GM18505 (cell line): ENCODE measurements at regions not wholly inside any gene's neighbourhood (a gene's known extent, or its start where the extent isn't known, plus 50 kb on each side); places are given as distances from the start of the nearest gene placed in this dataset.
A peak's percentile ranks its signal among the peaks of the same experiment; 100 is the strongest.
"Not testable (repeated sequence)": the region's sequence is repeated elsewhere in the genome, so short reads cannot be mapped to it uniquely, and the experiment has no call there.

ENCODE experiments used
- ATAC-seq: cut with Tn5 transposase; IDR thresholded peaks from one replicate; pipeline ENCODE4 v1.9.1; 2021; ENCODE audit not compliant: unreplicated experiment
- POLR2A ChIP-seq: IDR thresholded peaks from 4 replicates; pipeline ENCODE4 v1.6.1; 2011; ENCODE audit warnings: borderline replicate concordance; ENCODE audit not compliant: insufficient read depth, insufficient read length; ENCODE audit errors: extremely low read depth

DNA sequence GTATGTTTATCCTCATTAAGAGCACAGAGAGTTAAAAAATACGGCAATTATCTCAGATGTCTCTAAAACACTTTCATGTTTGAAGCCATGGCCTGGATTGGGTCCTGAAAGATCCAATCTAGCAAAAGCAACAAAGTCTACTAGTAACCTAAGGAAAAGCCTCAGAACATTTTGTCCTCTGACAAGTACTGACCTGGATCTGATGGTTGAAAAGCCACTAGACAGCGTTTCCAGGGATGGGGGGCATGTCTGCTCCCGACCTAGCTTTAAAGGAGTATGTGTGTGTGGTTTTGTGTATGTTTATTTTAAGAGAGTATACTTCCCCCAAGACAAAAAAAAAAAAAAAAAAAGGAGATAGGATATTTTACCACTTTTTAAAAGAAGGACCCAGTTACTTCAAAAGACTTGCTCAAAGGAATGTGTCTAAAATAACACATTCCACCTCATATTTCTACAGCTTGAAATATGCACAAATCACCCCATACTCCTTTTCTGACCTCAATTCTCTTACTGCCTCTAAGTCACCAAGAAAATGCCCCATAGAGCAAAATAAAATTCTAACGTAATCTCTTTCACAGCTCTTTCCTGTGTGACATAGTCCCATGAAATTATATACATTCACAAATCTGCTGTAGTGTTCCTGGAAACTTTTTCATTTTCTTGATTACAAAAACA, 189.0 kb upstream of the TTC29 start:
- no peak for TF ChIP-seq POLR2A
- ATAC-seq, result no peak

- no peak for ATAC-seq
- TF ChIP-seq POLR2A, result no peak
Observed at GRCh38 chr4:147136310-147136709, 190.6 kb upstream of the TTC29 start.

- ATAC-seq, result no peak
Observed at GRCh38 chr4:147136751-147137150, 191.1 kb upstream of the TTC29 start.

DNA sequence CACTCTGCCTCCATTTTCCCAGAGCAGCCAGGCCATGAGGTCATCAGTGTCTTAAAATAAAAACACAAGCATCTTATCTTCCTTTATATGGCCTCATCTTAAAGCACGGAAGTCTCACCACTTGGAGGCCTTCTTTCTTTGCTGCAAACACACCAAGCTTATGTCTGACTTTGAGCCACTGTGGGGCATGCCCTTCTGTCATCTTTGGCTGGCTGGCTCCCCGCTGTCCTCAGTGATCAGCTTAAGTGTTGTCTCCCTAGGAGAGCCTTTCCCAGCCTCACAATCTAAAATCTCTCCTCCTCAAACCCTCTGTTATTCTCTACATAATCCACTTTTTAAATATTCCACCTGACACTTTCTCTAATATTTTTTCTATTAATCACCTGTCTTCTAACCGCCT, 191.6 kb upstream of the TTC29 start:
- TF ChIP-seq POLR2A, result no peak

More at GRCh38 chr4:147136751-147137150, 191.1 kb upstream of the TTC29 start:
- no peak for TF ChIP-seq POLR2A

GRCh38 chr4:147138171-147138570, 192.5 kb upstream of the TTC29 start:
- no peak for ATAC-seq
- TF ChIP-seq POLR2A, result no peak

More for the DNA sequence above, 191.6 kb upstream of the TTC29 start:
- no peak for ATAC-seq

GRCh38 chr4:147139455-147140198, 194.0 kb upstream of the TTC29 start:
- TF ChIP-seq POLR2A, result no peak

DNA sequence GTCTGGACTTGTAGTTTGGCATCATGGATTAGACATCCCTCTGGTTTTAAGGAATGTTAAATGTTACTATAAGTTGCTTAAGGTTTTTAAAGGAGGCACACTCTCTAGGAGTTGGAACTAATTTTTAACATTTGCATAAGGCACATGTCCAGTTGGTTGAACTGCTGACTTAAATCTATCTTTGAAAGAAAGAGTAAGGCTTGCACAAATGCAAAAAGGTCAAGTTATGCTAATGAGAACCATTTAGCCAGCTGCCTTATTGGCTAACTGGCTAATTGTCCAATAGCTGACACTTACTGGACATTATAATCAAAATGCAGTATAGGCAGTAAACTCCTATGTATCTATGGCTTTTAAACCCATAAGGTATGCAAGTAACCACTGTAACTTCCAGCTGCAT, 206.1 kb upstream of the TTC29 start:
- no peak for TF ChIP-seq POLR2A
- ATAC-seq, result no peak

More at GRCh38 chr4:147139455-147140198, 194.0 kb upstream of the TTC29 start:
- ATAC-seq, result no peak

GRCh38 chr4:147157860-147158701, 212.4 kb upstream of the TTC29 start:
- ATAC-seq, result no peak
- TF ChIP-seq POLR2A, result no peak

- TF ChIP-seq POLR2A, result no peak
- peak; percentile 91 for ATAC-seq
Observed at GRCh38 chr4:147160908-147161513, 215.3 kb upstream of the TTC29 start.

DNA sequence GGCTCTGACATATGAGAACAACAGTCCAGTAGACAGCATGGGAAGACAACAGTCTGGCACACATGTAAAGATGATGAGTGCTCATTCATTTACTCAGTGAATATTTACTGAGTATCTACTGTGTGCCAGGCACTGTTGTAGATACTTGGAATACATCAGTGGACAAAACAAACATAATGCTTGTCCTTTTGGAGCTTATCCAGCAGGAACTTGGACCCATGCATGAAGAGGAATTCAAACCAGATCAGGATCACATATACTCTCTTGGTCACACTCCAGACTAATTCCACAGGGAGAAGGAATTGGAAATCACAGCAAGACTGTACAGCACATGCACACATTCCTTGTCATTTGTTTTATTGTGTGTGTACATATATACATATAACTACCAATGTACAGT, 217.6 kb upstream of the TTC29 start:
- no peak for ATAC-seq
- no peak for TF ChIP-seq POLR2A

DNA sequence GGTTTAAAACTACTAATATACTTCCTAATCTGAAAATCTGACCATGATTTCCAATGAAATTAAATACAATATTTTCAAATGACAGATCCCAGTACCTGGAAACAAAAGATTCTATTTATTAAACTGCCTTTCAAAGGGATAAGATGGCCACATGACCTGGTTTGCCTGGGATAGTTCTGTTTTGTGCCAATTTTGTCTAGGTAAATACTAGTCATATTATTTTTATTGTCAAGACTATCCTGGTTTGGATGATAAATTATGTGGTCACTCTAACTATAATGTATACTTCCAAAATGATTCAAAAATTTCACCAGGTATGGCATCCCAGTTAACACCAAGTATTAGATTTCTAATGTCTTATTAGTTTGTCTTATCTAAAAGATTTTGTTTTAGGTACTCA, 222.5 kb upstream of the TTC29 start:
- ATAC-seq, result not testable (repeated sequence)

DNA sequence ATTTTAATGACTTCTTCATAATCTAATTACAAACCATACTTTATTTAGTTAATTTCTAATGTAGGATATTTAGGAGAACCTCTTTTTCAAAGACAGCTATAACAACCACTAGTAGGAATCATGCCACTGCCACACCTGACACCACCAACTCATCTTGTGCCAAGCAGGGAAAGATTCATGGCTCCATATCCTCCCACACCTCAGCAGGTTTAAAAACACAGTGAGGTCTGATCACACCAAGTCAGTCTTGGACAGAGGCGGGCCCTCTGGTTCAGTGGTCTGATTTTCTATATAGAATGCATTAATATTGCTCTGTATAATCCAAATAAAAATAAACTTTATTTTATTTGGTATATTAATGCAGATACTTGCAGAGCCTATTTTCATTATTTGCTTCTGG, 227.7 kb upstream of the TTC29 start:
- no peak for TF ChIP-seq POLR2A
- ATAC-seq, result no peak

DNA sequence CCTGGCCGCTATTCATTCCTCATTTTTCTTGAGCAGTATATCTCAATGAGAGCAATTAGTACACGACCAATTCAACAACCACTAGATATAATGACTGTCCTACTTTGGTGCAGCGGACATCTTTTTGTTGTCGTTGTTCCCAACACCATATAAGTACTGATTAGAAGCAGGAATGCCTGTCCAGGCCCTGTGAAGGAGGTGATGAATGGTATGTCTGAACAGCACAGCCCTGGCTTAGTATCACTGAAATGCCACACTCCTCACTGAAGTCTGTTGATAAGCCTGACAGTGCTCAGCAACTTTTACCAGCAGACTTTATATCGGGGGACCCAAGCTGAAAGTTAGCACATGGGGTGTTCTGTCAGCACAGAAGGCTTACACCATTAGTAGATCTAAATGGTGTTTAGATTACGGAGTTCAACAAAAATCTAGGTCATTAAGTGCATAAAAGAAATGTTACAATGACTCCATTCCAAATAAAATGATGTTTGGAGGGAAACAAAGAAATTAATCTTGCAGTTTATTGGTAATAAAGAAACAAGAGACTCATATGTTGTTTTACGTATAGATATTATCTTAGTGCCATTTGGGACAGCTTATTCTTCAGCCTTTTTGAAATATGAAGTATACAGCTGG, 228.3 kb upstream of the TTC29 start:
- TF ChIP-seq POLR2A, result no peak
- ATAC-seq, result no peak

DNA sequence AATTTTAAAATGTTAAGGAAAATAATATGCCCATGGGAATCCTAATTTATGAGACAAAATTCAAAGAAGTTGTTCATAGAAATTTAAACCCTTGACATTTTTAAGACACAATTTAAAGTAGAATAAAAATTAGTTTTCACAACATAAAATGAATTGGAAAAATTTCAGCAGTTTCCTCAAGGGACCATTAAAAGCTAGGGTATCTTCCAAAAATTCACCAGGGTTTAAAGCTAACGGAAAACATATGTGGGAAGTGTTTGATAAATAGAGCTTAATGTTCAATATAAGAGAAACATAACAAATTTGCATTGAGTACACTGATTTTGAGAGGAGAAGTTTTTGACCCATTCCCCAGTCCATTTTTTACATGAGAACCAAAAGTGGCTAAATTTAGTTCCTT, 228.9 kb upstream of the TTC29 start:
- no peak for TF ChIP-seq POLR2A
- no peak for ATAC-seq
